ENCODE measurements at regions not wholly inside any gene's neighbourhood (a gene's known extent, or its start where the extent isn't known, plus 50 kb on each side); places are given as distances from the start of the nearest gene placed in this dataset.

DNA sequence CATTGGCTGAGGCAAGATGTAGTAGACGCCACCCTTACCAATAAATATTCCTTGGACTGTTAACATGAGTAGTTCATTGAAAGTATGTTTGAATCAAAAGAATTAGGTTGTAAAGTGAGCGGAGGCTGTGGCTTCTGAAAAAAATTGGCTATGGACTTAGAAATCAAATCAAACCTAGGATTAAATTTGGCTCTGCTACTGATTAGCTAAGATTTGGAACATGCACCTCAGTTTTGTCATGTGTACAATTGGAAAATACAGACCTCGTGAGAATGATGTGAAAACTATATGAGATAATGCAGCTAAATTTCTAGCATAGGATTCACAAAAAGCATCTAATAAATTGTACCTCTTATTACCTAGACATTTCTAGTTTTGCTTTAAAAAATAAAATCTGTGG, 85.3 kb upstream of the USP25 start:
- Histone ChIP-seq H3F3A (ENCODE audit: low read depth) (no peaks in the 10 kb centered on the region), H4K20me1 (ENCODE audit: insufficient read depth, low read length, poor library complexity, severe bottlenecking) (no peaks in the 10 kb centered on the region), H3K27me3 (ENCODE audit: insufficient read depth, low read length, poor library complexity, severe bottlenecking) (no peaks in the 10 kb centered on the region), H3K4me1 (ENCODE audit: insufficient read depth, low read length, poor library complexity, severe bottlenecking) (no peaks in the 10 kb centered on the region), H3K9me3 (ENCODE audit: insufficient read depth, low read depth, low read length) (no peaks in the 10 kb centered on the region), H2AFZ (ENCODE audit: low read length) (no peak overlapping the region), H3K36me3 (ENCODE audit: insufficient read depth, low read length) (no peaks in the 10 kb centered on the region), H3K79me2 (ENCODE audit: insufficient read depth, low read length) (no peaks in the 10 kb centered on the region), H3K4me3 (ENCODE audit: low read length, poor library complexity, severe bottlenecking) (no peak overlapping the region), H3K4me2 (ENCODE audit: low read depth, low read length, poor library complexity, severe bottlenecking) (no peak overlapping the region), H3K9ac (ENCODE audit: low read depth, low read length, poor library complexity, severe bottlenecking) (no peak overlapping the region), H3K9me2 (replicated peaks; ENCODE audit: low read depth, low read length) (no peaks in the 10 kb centered on the region)
- TF ChIP-seq EZH2phosphoT487 (IDR thresholded peaks at IDR 0.05; ENCODE audit: borderline replicate concordance): no peak
- TF ChIP-seq, protein P1, sequence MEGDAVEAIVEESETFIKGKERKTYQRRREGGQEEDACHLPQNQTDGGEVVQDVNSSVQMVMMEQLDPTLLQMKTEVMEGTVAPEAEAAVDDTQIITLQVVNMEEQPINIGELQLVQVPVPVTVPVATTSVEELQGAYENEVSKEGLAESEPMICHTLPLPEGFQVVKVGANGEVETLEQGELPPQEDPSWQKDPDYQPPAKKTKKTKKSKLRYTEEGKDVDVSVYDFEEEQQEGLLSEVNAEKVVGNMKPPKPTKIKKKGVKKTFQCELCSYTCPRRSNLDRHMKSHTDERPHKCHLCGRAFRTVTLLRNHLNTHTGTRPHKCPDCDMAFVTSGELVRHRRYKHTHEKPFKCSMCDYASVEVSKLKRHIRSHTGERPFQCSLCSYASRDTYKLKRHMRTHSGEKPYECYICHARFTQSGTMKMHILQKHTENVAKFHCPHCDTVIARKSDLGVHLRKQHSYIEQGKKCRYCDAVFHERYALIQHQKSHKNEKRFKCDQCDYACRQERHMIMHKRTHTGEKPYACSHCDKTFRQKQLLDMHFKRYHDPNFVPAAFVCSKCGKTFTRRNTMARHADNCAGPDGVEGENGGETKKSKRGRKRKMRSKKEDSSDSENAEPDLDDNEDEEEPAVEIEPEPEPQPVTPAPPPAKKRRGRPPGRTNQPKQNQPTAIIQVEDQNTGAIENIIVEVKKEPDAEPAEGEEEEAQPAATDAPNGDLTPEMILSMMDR (conservative IDR thresholded peaks at IDR 0.05; ENCODE audit: low read length): no peak

DNA sequence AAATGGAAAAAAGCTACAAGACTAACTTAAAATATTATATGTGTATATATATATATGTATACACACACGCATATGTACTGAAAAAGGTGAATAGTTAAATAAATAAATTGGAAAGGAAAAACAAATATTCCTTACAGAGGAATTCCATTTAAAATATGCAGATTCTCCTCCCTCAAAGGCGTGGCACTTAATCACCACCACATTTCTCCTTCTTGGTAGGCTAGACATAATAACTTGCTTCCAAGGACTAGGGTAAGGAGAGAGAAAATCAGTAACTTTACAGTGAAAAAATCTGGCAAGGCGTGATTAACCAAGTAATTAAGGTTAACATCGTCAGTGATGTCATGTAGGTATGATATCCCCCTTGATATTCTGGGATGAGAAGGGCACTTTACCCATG, 84.0 kb upstream of the USP25 start:
- H3K36me3 ChIP-seq (ENCODE audit: insufficient read depth, low read length): no peaks in the 10 kb centered on the region
- H4K20me1 ChIP-seq (ENCODE audit: insufficient read depth, low read length, poor library complexity, severe bottlenecking): no peaks in the 10 kb centered on the region
- TF ChIP-seq EZH2phosphoT487 (IDR thresholded peaks at IDR 0.05; ENCODE audit: borderline replicate concordance): no peak
- TF ChIP-seq, protein P1 (conservative IDR thresholded peaks at IDR 0.05; ENCODE audit: low read length): no peak
- no peak overlapping the region for H3K9ac ChIP-seq (ENCODE audit: low read depth, low read length, poor library complexity, severe bottlenecking)
- H3K79me2 ChIP-seq (ENCODE audit: insufficient read depth, low read length): no peaks in the 10 kb centered on the region
- H3K27me3 ChIP-seq (ENCODE audit: insufficient read depth, low read length, poor library complexity, severe bottlenecking): no peaks in the 10 kb centered on the region
- H2AFZ ChIP-seq (ENCODE audit: low read length): no peak overlapping the region
- H3K4me2 ChIP-seq (ENCODE audit: low read depth, low read length, poor library complexity, severe bottlenecking): no peak overlapping the region
- H3K4me1 ChIP-seq (ENCODE audit: insufficient read depth, low read length, poor library complexity, severe bottlenecking): no peaks in the 10 kb centered on the region
- H3K9me2 ChIP-seq (replicated peaks; ENCODE audit: low read depth, low read length): no peaks in the 10 kb centered on the region
- H3K9me3 ChIP-seq (ENCODE audit: insufficient read depth, low read depth, low read length): no peaks in the 10 kb centered on the region
- H3F3A ChIP-seq (ENCODE audit: low read depth): no peaks in the 10 kb centered on the region
- H3K4me3 ChIP-seq (ENCODE audit: low read length, poor library complexity, severe bottlenecking): no peak overlapping the region

DNA sequence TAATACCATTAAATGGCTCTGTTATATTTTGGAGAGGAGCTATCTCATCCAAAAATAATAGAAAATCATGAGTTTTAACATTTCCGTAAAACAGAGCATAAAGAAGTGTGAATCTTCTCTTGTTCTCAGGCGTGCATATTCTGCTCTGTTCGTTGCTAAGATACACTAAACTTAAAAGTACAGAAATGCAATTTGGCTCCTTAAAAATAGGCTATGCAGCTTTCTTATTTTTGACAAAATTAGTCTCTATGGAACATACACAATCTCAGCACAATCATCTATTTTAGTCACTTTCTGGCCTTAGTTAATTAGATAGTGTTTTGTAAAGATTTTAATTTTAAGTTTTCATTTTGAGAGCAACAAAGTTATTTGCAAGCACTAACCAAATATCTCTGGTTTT, 79.0 kb upstream of the USP25 start:
- Histone ChIP-seq H3K9ac (ENCODE audit: low read depth, low read length, poor library complexity, severe bottlenecking) (no peak overlapping the region), H3K27me3 (ENCODE audit: insufficient read depth, low read length, poor library complexity, severe bottlenecking) (no peaks in the 10 kb centered on the region), H3K4me2 (ENCODE audit: low read depth, low read length, poor library complexity, severe bottlenecking) (no peak overlapping the region), H3K36me3 (ENCODE audit: insufficient read depth, low read length) (no peaks in the 10 kb centered on the region), H2AFZ (ENCODE audit: low read length) (no peak overlapping the region), H3F3A (ENCODE audit: low read depth) (no peaks in the 10 kb centered on the region), H4K20me1 (ENCODE audit: insufficient read depth, low read length, poor library complexity, severe bottlenecking) (no peaks in the 10 kb centered on the region), H3K9me2 (replicated peaks; ENCODE audit: low read depth, low read length) (no peaks in the 10 kb centered on the region), H3K4me3 (ENCODE audit: low read length, poor library complexity, severe bottlenecking) (no peak overlapping the region), H3K9me3 (ENCODE audit: insufficient read depth, low read depth, low read length) (no peaks in the 10 kb centered on the region), H3K4me1 (ENCODE audit: insufficient read depth, low read length, poor library complexity, severe bottlenecking) (no peaks in the 10 kb centered on the region), H3K79me2 (ENCODE audit: insufficient read depth, low read length) (no peaks in the 10 kb centered on the region)
- no peak for TF ChIP-seq EZH2phosphoT487 (IDR thresholded peaks at IDR 0.05; ENCODE audit: borderline replicate concordance)
- TF ChIP-seq, protein P1 (conservative IDR thresholded peaks at IDR 0.05; ENCODE audit: low read length): no peak
